HG03064 (cell line): ENCODE measurements at regions not wholly inside any gene's neighbourhood (a gene's known extent, or its start where the extent isn't known, plus 50 kb on each side); places are given as distances from the start of the nearest gene placed in this dataset.
"Not testable (repeated sequence)": the region's sequence is repeated elsewhere in the genome, so short reads cannot be mapped to it uniquely, and the experiment has no call there.

Source experiments
- ATAC-seq: cut with Tn5 transposase; IDR thresholded peaks from one replicate; pipeline ENCODE4 v1.9.1; 2021; ENCODE audit warnings: low read depth; ENCODE audit not compliant: unreplicated experiment

- no peak for ATAC-seq
Observed at GRCh38 chr2:191476901-191477300, 201.0 kb upstream of the NABP1 start.

- no peak for ATAC-seq
Observed at GRCh38 chr2:191478799-191479679, 198.9 kb upstream of the NABP1 start.

- ATAC-seq: no peak
Observed at GRCh38 chr2:191479680-191480023, 198.3 kb upstream of the NABP1 start.

GRCh38 chr2:191481305-191482070, 196.4 kb upstream of the NABP1 start:
- ATAC-seq: no peak

- ATAC-seq: no peak
Observed at GRCh38 chr2:191483117-191483516, 194.8 kb upstream of the NABP1 start.

GRCh38 chr2:191486584-191487320, 191.2 kb upstream of the NABP1 start:
- no peak for ATAC-seq

GRCh38 chr2:191488135-191488534, 189.8 kb upstream of the NABP1 start:
- ATAC-seq: no peak

- no peak for ATAC-seq
Observed at GRCh38 chr2:191489177-191489576, 188.8 kb upstream of the NABP1 start.

GRCh38 chr2:191496838-191497237, 181.1 kb upstream of the NABP1 start:
- no peak for ATAC-seq

GRCh38 chr2:191497822-191498221, 180.1 kb upstream of the NABP1 start:
- ATAC-seq: no peak

- ATAC-seq: no peak
Observed at GRCh38 chr2:191499050-191499449, 178.9 kb upstream of the NABP1 start.

GRCh38 chr2:191499874-191500565, 177.9 kb upstream of the NABP1 start:
- ATAC-seq: no peak

- ATAC-seq: no peak
Observed at GRCh38 chr2:191500566-191500883, 177.4 kb upstream of the NABP1 start.

- ATAC-seq: no peak
Observed at GRCh38 chr2:191500884-191501560, 176.9 kb upstream of the NABP1 start.

- no peak for ATAC-seq
Observed at GRCh38 chr2:191501561-191502168, 176.3 kb upstream of the NABP1 start.

GRCh38 chr2:191506515-191506914, 171.4 kb upstream of the NABP1 start:
- ATAC-seq: no peak

GRCh38 chr2:191507252-191507853, 170.6 kb upstream of the NABP1 start:
- not testable (repeated sequence) for ATAC-seq

- ATAC-seq: no peak
Observed at GRCh38 chr2:191508738-191509137, 169.2 kb upstream of the NABP1 start.

GRCh38 chr2:191512216-191512835, 165.6 kb upstream of the NABP1 start:
- ATAC-seq: no peak
